OCI-LY3 (cell line): ENCODE measurements at regions not wholly inside any gene's neighbourhood (a gene's known extent, or its start where the extent isn't known, plus 50 kb on each side); places are given as distances from the start of the nearest gene placed in this dataset.

Experiments used
- H2AFZ ChIP-seq: fragments of 200-600, 300-600 bp; shearing (Covaris generic); 2 replicates; pipeline ENCODE4 v1.6.0; 2014; ENCODE audit warnings: antibody characterized with exemption, low read depth, low read length
- H3K27ac ChIP-seq: fragments of 200-600, 300-600 bp; sonication (generic); 2 replicates; pipeline ENCODE4 v1.5.1; 2014; ENCODE audit warnings: mild to moderate bottlenecking, low read length, moderate library complexity, mixed read lengths
- H3K27me3 ChIP-seq: fragments of 200-600, 300-600 bp; sonication (generic); 2 replicates; pipeline ENCODE4 v1.6.1; 2014; ENCODE audit warnings: low read depth, low read length, mixed read lengths
- H3K36me3 ChIP-seq: fragments of 200-600, 300-600 bp; sonication (generic); replicated peaks from 2 replicates; pipeline ENCODE3; 2014; ENCODE audit warnings: low read depth, low read length, mixed read lengths
- H3K4me1 ChIP-seq: fragments of 300-600, 200-600 bp; sonication (generic); 2 replicates; pipeline ENCODE4 v1.6.1; 2014; ENCODE audit warnings: low read length, mixed read lengths
- H3K4me2 ChIP-seq: fragments of 200-600, 300-600 bp; sonication (generic); 2 replicates; pipeline ENCODE4 v1.6.1; 2014; ENCODE audit warnings: low read length, mixed read lengths
- H3K4me3 ChIP-seq: fragments of 300-600, 200-600 bp; sonication (generic); 2 replicates; pipeline ENCODE4 v1.5.1; 2014; ENCODE audit warnings: antibody characterized with exemption, mild to moderate bottlenecking, low read length, moderate library complexity
- H3K79me2 ChIP-seq: fragments of 300-600, 200-600 bp; shearing (Covaris generic); 2 replicates; pipeline ENCODE4 v1.6.1; 2014; ENCODE audit warnings: mild to moderate bottlenecking, low read length, mixed read lengths
- H3K9ac ChIP-seq: fragments of 300-600, 200-600 bp; shearing (Covaris generic); 2 replicates; pipeline ENCODE4 v1.6.0; 2014; ENCODE audit warnings: mild to moderate bottlenecking, low read length, moderate library complexity
- H3K9me3 ChIP-seq: fragments of 200-600, 300-600 bp; shearing (Covaris generic); 2 replicates; pipeline ENCODE4 v1.6.1; 2014; ENCODE audit warnings: low read length, mixed read lengths; ENCODE audit not compliant: insufficient read depth
- H4K20me1 ChIP-seq: fragments of 200-600, 300-600 bp; sonication (generic); 2 replicates; pipeline ENCODE4 v1.6.1; 2016; ENCODE audit warnings: low read length, mixed read lengths; ENCODE audit not compliant: insufficient read depth
- CTCF ChIP-seq: fragments of 200-600, 300-600 bp; sonication (generic); IDR thresholded peaks from 2 replicates; pipeline ENCODE4 v1.5.1; 2014; ENCODE audit warnings: antibody characterized with exemption, low read length, low read depth
- EZH2phosphoT487 ChIP-seq: fragments of 200-600 bp; shearing (Covaris generic); IDR thresholded peaks from 2 replicates; pipeline ENCODE4 v1.6.1; 2018; ENCODE audit warnings: antibody characterized with exemption, mixed run types, low read depth

GRCh38 chr7:88665892-88666514, 93.5 kb upstream of the ZNF804B start:
- no peak overlapping the region for H2AFZ ChIP-seq

GRCh38 chr7:88664630-88665233, 94.8 kb upstream of the ZNF804B start:
- no peaks in the 10 kb centered on the region for H3K4me1 ChIP-seq
- no peaks in the 10 kb centered on the region for H3K79me2 ChIP-seq
- no peak overlapping the region for H3K9ac ChIP-seq
- H2AFZ ChIP-seq: no peak overlapping the region
- no peak for TF ChIP-seq CTCF
- no peak for TF ChIP-seq EZH2phosphoT487
- H3K27me3 ChIP-seq: no peaks in the 10 kb centered on the region
- H3K9me3 ChIP-seq: no peaks in the 10 kb centered on the region
- no peak overlapping the region for H3K4me3 ChIP-seq
- H3K27ac ChIP-seq: no peak overlapping the region
- H3K4me2 ChIP-seq: no peak overlapping the region
- no peaks in the 10 kb centered on the region for H4K20me1 ChIP-seq
- H3K36me3 ChIP-seq: no peaks in the 10 kb centered on the region

More at GRCh38 chr7:88665892-88666514, 93.5 kb upstream of the ZNF804B start:
- Histone ChIP-seq H4K20me1 (no peaks in the 10 kb centered on the region), H3K36me3 (no peaks in the 10 kb centered on the region), H3K4me3 (no peak overlapping the region), H3K27me3 (no peaks in the 10 kb centered on the region), H3K4me2 (no peak overlapping the region), H3K79me2 (no peaks in the 10 kb centered on the region), H3K27ac (no peak overlapping the region), H3K9me3 (no peaks in the 10 kb centered on the region), H3K9ac (no peak overlapping the region), H3K4me1 (no peaks in the 10 kb centered on the region)
- TF ChIP-seq CTCF (no peak), EZH2phosphoT487 (no peak)

- no peaks in the 10 kb centered on the region for H3K27me3 ChIP-seq
- H3K4me1 ChIP-seq: no peaks in the 10 kb centered on the region
- TF ChIP-seq CTCF: no peak
- no peak for TF ChIP-seq EZH2phosphoT487
- H4K20me1 ChIP-seq: no peaks in the 10 kb centered on the region
- H2AFZ ChIP-seq: no peak overlapping the region
- H3K27ac ChIP-seq: no peak overlapping the region
- H3K4me2 ChIP-seq: no peak overlapping the region
- no peaks in the 10 kb centered on the region for H3K9me3 ChIP-seq
- H3K9ac ChIP-seq: no peak overlapping the region
- H3K36me3 ChIP-seq: no peaks in the 10 kb centered on the region
- no peaks in the 10 kb centered on the region for H3K79me2 ChIP-seq
- no peak overlapping the region for H3K4me3 ChIP-seq
Observed at GRCh38 chr7:88661921-88662320, 97.6 kb upstream of the ZNF804B start.

GRCh38 chr7:88647825-88648224, 111.7 kb upstream of the ZNF804B start:
- H3K9ac ChIP-seq: no peak overlapping the region

More at GRCh38 chr7:88647825-88648224, 111.7 kb upstream of the ZNF804B start:
- Histone ChIP-seq H3K9me3 (no peaks in the 10 kb centered on the region), H3K36me3 (no peaks in the 10 kb centered on the region), H4K20me1 (no peaks in the 10 kb centered on the region), H3K4me2 (no peak overlapping the region), H2AFZ (no peak overlapping the region), H3K4me1 (no peaks in the 10 kb centered on the region), H3K27ac (no peak overlapping the region), H3K27me3 (no peaks in the 10 kb centered on the region), H3K4me3 (no peak overlapping the region), H3K79me2 (no peaks in the 10 kb centered on the region)
- no peak for TF ChIP-seq CTCF
- no peak for TF ChIP-seq EZH2phosphoT487
